Urinary bladder (tissue), 3 donors: ENCODE measurements at regions not wholly inside any gene's neighbourhood (a gene's known extent, or its start where the extent isn't known, plus 50 kb on each side); places are given as distances from the start of the nearest gene placed in this dataset.

Source experiments
- DNase-seq: peaks from one replicate; pipeline ENCODE4 v3.0.0-alpha.2; 2015; ENCODE audit errors: extremely low spot score
- H3K27ac ChIP-seq: one replicate; pipeline ENCODE4 v1.5.1; 2013; ENCODE audit warnings: low read depth, mild to moderate bottlenecking, moderate library complexity
- H3K36me3 ChIP-seq: one replicate; pipeline ENCODE4 v1.6.1; 2013; ENCODE audit warnings: mild to moderate bottlenecking, moderate library complexity; ENCODE audit not compliant: insufficient read depth
- H3K4me1 ChIP-seq: one replicate; pipeline ENCODE4 v1.6.1; 2013; ENCODE audit warnings: mild to moderate bottlenecking, moderate library complexity; ENCODE audit not compliant: insufficient read depth
- H3K4me3 ChIP-seq: one replicate; pipeline ENCODE4 v1.5.1; 2013; ENCODE audit warnings: low read depth, low read length
- WGBS: extraction: QIAGEN DNeasy Blood & Tissue Kit; methylation state at CpG from one replicate; pipeline ENCODE4 v1.1.7; 2013; 5-methylcytosine and 5-hydroxymethylcytosine counted together
- donor health status: healthy with polysubstance abuse.
- donor health status: healthy.

DNA sequence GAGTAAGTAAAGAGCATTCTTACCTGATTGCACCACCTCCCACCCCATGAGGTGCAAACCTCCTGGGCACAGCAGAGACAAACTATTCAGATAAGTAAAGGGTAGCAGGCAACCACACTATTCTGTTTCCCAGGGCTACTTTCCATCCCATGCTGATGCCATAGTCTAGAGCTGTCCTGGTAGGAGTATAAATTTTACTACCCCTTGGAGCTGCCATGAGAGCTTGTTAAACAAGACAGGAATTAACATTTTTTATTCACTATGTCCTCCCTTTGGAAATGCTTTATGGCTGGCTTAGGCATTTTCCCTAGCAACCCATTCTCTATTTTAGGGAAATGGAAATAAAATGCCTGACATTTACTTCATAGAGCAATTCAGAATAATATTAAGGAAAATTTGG is 324.6 kb upstream of the USP25 start:
- no peaks in the 10 kb centered on the region for H3K4me1 ChIP-seq
- no peaks in the 10 kb centered on the region for H3K36me3 ChIP-seq
- no peak overlapping the region for H3K27ac ChIP-seq
- H3K4me3 ChIP-seq, result no peak overlapping the region
- no peak for DNase-seq

DNA sequence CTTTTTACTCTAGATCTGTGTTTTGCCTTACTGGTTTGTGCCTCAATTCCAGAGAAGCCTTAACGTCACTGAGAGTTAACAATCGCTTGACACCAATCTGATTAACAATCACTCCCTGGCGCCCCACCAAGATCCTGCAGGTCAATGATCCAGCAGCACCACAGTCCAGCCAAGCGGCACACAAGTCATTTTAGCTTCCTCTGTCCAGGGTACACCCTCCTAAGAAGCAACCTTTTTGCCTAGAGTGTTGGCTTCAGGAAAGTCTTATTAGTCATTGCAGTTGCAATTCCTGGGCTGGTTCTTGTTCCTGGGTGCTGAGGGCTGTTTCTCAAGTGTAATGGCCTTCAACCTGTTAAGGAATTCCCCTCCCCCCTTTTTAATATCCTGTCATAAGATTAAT is 323.0 kb upstream of the USP25 start:
- WGBS, result 81% methylated on average over 4 of the region's 4 CpGs
- Histone ChIP-seq H3K36me3 (no peaks in the 10 kb centered on the region), H3K27ac (no peak overlapping the region), H3K4me1 (no peaks in the 10 kb centered on the region), H3K4me3 (no peak overlapping the region)
- no peak for DNase-seq

DNA sequence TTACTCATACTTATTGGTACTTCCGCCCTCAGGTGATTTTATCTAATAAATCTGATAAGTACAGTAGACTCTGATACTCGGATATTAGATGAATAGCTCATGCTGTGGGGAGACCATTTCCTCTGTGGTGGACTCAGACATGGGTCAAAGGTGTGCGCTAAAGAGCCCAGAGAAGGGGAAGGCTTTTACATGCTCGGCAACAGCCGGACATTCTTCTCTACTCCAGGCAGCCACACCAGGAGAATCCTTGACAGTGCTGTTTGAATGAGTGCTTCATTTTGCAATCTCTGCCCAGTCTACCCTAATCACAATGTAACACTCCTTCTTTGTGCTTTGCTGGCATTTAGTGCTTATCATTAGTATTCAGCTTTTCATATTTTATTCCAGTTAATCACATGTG is 322.2 kb upstream of the USP25 start:
- H3K4me3 ChIP-seq, result no peak overlapping the region
- no peak for DNase-seq
- no peak overlapping the region for H3K27ac ChIP-seq
- WGBS, result 81% methylated on average over 5 of the region's 5 CpGs
- no peaks in the 10 kb centered on the region for H3K4me1 ChIP-seq
- H3K36me3 ChIP-seq, result no peaks in the 10 kb centered on the region

DNA sequence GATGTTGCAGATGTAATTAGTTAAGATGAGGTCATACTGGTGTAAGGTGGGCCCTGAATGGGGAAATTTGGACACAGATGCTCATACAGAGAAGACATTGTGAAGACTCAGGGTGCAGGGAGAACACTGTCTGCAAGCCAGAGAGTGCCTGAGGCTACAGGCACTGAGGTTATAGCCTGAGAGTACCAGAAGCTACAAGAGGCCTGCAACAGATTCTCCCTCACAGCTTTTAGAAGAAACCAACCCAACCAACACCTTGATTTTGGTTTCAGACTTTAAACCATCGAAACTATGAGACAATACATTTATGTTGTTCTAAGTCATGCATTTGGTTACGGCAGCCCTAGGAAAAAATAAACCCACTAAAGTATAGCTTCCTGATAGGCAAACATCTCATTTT is 321.7 kb upstream of the USP25 start:
- WGBS, result 95% methylated on average over 2 of the region's 2 CpGs
- DNase-seq, result no peak
- Histone ChIP-seq H3K4me1 (no peaks in the 10 kb centered on the region), H3K4me3 (no peak overlapping the region), H3K27ac (no peak overlapping the region), H3K36me3 (no peaks in the 10 kb centered on the region)

DNA sequence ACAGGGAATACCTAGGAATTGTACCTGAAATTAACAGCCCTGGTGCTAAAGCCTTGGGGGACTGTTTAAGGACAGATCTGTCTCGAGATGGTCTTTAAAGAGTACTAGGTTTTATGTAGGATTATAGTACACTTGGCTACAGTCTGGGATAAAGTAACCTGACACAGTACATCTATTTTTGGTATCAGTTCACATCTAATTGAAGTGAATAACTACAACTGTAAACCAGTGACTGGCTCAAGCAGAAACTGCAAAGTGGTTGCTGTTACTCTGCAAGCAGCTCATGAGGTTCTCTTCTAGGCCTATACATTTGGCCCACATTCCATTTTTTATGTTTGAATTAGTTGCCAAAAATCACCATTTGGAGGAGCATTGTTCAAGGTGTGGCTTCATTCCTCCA is 320.8 kb upstream of the USP25 start:
- no peak for DNase-seq
- Histone ChIP-seq H3K36me3 (no peaks in the 10 kb centered on the region), H3K27ac (no peak overlapping the region), H3K4me1 (no peaks in the 10 kb centered on the region), H3K4me3 (no peak overlapping the region)
- WGBS, result 71% methylated on average over 1 of the region's 1 CpG

GRCh38 chr21:15410853-15411252 is 318.9 kb upstream of the USP25 start:
- H3K4me3 ChIP-seq, result no peak overlapping the region
- no peak overlapping the region for H3K27ac ChIP-seq
- WGBS, result 98% methylated on average over 3 of the region's 3 CpGs
- no peak for DNase-seq
- H3K4me1 ChIP-seq, result no peaks in the 10 kb centered on the region
- H3K36me3 ChIP-seq, result no peaks in the 10 kb centered on the region

GRCh38 chr21:15414057-15414456 is 315.7 kb upstream of the USP25 start:
- Histone ChIP-seq H3K4me1 (no peaks in the 10 kb centered on the region), H3K27ac (no peak overlapping the region), H3K4me3 (no peak overlapping the region), H3K36me3 (no peaks in the 10 kb centered on the region)
- 84% methylated on average over 1 of the region's 1 CpG for WGBS
- no peak for DNase-seq

DNA sequence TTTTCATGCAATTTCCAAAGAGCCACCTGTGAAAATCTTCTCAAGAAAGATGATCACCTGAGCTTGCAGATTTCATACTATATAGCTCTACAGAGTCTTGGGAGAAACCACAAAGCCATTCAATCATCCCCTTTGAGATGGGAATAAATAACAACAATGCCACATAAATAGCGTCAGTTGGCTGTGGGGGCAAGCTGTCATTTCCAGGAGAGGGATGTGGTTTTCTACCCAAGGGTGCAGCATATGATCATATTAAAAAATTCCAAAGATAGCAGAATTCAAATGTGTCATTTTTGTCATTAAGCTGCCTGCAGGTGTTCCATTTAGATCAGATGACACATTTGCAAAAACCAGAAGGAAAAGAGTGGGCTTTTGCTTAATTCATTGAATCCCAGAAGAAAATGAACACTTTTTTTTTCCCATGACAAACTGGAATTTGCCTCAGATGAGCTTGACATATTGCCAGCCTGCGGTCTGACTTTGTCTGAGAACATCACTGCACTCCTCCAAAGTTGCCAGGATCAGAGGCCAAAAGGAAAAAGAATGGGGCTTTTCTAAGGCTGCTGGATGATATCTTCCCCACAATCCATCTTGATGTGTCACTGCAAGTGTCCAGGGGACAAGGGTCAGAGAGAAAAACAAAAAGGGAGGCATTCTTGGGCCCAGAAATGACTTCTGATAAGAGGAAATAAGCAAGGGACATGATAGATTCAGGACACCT is 314.1 kb upstream of the USP25 start:
- DNase-seq, result no peak
- H3K4me1 ChIP-seq, result no peaks in the 10 kb centered on the region
- WGBS, result 75% methylated on average over 2 of the region's 2 CpGs
- no peak overlapping the region for H3K27ac ChIP-seq
- H3K4me3 ChIP-seq, result no peak overlapping the region
- H3K36me3 ChIP-seq, result no peaks in the 10 kb centered on the region

DNA sequence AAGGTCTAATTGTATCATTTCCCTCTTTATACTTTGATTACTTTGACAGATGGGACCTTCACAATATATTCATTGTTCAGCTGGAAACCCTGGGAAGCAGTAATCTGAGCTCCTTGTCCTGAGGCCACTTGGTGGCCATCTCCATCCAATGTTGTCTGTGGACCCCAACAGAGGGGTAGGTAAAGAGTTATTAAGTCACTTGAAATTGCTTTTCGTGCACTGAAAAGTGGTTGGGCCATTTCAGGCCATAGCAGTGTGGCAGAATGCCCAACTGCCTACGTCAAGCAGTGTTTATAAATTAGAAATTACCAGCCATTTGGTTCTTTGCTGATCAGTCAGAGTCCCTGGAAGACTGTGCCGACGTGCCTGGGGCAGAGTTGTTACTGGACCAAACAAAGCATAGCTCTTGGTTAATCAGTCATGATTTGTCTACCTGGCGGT is 308.3 kb upstream of the USP25 start:
- 73% methylated on average over 5 of the region's 5 CpGs for WGBS
- no peak for DNase-seq
- Histone ChIP-seq H3K36me3 (no peaks in the 10 kb centered on the region), H3K4me3 (no peak overlapping the region), H3K4me1 (no peaks in the 10 kb centered on the region), H3K27ac (no peak overlapping the region)

- no peaks in the 10 kb centered on the region for H3K36me3 ChIP-seq
- no peak overlapping the region for H3K4me3 ChIP-seq
- no peak overlapping the region for H3K27ac ChIP-seq
- DNase-seq, result no peak
- H3K4me1 ChIP-seq, result no peaks in the 10 kb centered on the region
- WGBS, result 88% methylated on average over 2 of the region's 2 CpGs
Observed at GRCh38 chr21:15421947-15422346, 307.8 kb upstream of the USP25 start.

GRCh38 chr21:15422783-15423182 is 307.0 kb upstream of the USP25 start:
- no peak for DNase-seq
- Histone ChIP-seq H3K4me3 (no peak overlapping the region), H3K4me1 (no peaks in the 10 kb centered on the region), H3K36me3 (no peaks in the 10 kb centered on the region), H3K27ac (no peak overlapping the region)
- 55% methylated on average over 3 of the region's 3 CpGs for WGBS

DNA sequence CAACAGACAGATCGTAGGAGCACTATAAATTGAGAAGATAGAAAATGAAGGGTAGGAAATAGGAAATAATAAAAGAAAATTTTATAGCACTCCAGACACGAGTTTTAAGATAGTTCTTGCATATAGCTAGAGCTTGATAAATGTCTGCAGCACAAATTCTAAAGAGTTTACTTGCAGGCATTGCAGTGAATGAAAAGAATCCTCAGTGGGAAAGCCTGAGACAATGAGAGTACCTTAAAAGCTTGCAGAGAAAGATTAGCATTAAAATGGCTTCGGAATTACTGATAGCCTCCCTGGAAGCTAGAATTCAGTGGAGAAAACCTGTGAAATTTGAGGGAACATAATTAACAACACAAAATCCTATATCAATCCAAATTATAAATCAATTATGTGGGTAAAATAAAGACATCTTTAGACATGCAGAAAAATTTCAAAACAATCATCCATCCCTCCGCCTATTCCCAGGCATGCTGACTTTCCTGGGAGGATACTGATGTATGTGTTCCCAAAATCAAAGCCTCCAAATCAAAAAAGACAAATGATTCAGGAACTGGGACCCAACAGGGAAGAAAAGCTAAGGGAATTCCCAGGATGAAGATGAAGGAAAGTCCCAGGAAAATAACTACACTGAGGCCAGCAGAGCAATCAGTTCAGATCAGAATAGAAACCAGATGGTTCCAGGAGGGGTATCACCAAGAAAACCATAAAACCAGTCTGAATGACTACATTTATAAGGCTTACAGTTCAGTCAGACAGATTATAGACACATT is 305.9 kb upstream of the USP25 start:
- DNase-seq, result no peak
- 82% methylated on average over 4 of the region's 4 CpGs for WGBS
- Histone ChIP-seq H3K4me3 (no peak overlapping the region), H3K36me3 (no peaks in the 10 kb centered on the region), H3K27ac (no peak overlapping the region), H3K4me1 (no peaks in the 10 kb centered on the region)

DNA sequence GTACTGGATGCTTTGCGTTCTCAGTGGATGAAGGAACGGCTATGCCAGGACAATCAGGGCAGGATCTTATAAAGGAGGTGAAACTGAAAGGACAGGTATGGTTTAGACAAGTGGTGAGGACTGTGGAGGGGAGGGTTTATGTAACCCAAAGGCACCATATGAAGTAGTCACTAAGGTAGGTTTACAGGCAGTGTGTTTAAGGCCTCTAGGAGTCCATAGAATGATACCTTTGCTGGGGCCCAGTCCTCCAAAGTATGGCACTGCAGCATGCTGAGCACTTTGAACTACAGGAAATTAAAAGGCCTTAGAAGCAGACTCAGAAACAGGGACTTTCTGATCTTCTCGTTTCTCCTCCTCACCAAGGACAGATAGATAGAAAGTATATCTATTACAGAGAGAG is 304.7 kb upstream of the USP25 start:
- Histone ChIP-seq H3K27ac (no peak overlapping the region), H3K36me3 (no peaks in the 10 kb centered on the region), H3K4me1 (no peaks in the 10 kb centered on the region), H3K4me3 (no peak overlapping the region)
- WGBS, result 89% methylated on average over 3 of the region's 3 CpGs
- no peak for DNase-seq

GRCh38 chr21:15430023-15430422 is 299.8 kb upstream of the USP25 start:
- Histone ChIP-seq H3K36me3 (no peaks in the 10 kb centered on the region), H3K4me3 (no peak overlapping the region), H3K27ac (no peak overlapping the region), H3K4me1 (no peaks in the 10 kb centered on the region)
- WGBS, result 34% methylated on average over 2 of the region's 2 CpGs
- no peak for DNase-seq
